HEK293T (cell line): ENCODE measurements at regions not wholly inside any gene's neighbourhood (a gene's known extent, or its start where the extent isn't known, plus 50 kb on each side); places are given as distances from the start of the nearest gene placed in this dataset.

Source experiments
- CTCF ChIA-PET: fragments of 350-600 bp; formaldehyde crosslinking; extraction: SDS; loops from one replicate; lab custom pipeline; 2021; ENCODE audit warnings: antibody characterized with exemption, inconsistent platforms; lab: Yijun Ruan, JAX
- POLR2A ChIA-PET: fragments of 350-600 bp; formaldehyde crosslinking; extraction: SDS; loops from one replicate; lab custom pipeline; 2020; ENCODE audit warnings: antibody characterized with exemption, inconsistent platforms; lab: Yijun Ruan, JAX
- DNase-seq: peaks from one replicate; pipeline ENCODE4 v3.0.0; 2012; ENCODE audit warnings: mixed read lengths; ENCODE audit errors: extremely low spot score
- ARNT ChIP-seq: fragments of 450-650 bp; IDR thresholded peaks from 2 replicates; pipeline ENCODE4 v1.6.1; 2017; ENCODE audit warnings: mild to moderate bottlenecking
- BHLHE40 ChIP-seq: fragments of 450-650 bp; IDR thresholded peaks from 2 replicates; pipeline ENCODE4 v1.6.1; 2016; ENCODE audit warnings: mild to moderate bottlenecking, moderate library complexity, borderline replicate concordance
- CTBP1 ChIP-seq: fragments of 450-650 bp; IDR thresholded peaks from 2 replicates; pipeline ENCODE4 v1.6.1; 2016; ENCODE audit warnings: borderline replicate concordance
- ELF4 ChIP-seq: fragments of 450-650 bp; IDR thresholded peaks from 2 replicates; pipeline ENCODE4 v1.6.1; 2017; ENCODE audit warnings: antibody characterized with exemption
- FOXA1 ChIP-seq: fragments of 450-650 bp; IDR thresholded peaks from 2 replicates; pipeline ENCODE4 v1.6.1; 2016; ENCODE audit warnings: mild to moderate bottlenecking
- FOXK2 ChIP-seq: fragments of 450-650 bp; IDR thresholded peaks from 2 replicates; pipeline ENCODE4 v1.6.1; 2016; ENCODE audit warnings: mild to moderate bottlenecking
- FOXM1 ChIP-seq: fragments of 450-650 bp; IDR thresholded peaks from 2 replicates; pipeline ENCODE4 v1.6.1; 2017; ENCODE audit warnings: mild to moderate bottlenecking, borderline replicate concordance
- HDGF ChIP-seq: fragments of 450-650 bp; IDR thresholded peaks from 2 replicates; pipeline ENCODE4 v1.6.1; 2017; ENCODE audit warnings: antibody characterized with exemption, borderline replicate concordance
- L3MBTL2 ChIP-seq: fragments of 450-650 bp; conservative IDR thresholded peaks from 2 replicates; pipeline ENCODE4 v1.6.1; 2016; ENCODE audit warnings: mild to moderate bottlenecking
- LEF1 ChIP-seq: fragments of 450-650 bp; IDR thresholded peaks from 2 replicates; pipeline ENCODE4 v1.6.1; 2017; ENCODE audit warnings: mild to moderate bottlenecking, borderline replicate concordance
- NFRKB ChIP-seq: fragments of 450-650 bp; IDR thresholded peaks from 2 replicates; pipeline ENCODE4 v1.6.1; 2016; ENCODE audit warnings: mild to moderate bottlenecking, moderate library complexity
- SP1 ChIP-seq: fragments of 450-650 bp; IDR thresholded peaks from 2 replicates; pipeline ENCODE4 v1.6.1; 2017
- SUZ12 ChIP-seq: fragments of 450-650 bp; IDR thresholded peaks from 2 replicates; pipeline ENCODE4 v1.6.1; 2016; ENCODE audit warnings: mild to moderate bottlenecking
- TARDBP ChIP-seq: fragments of 450-650 bp; IDR thresholded peaks from 2 replicates; pipeline ENCODE4 v1.6.1; 2016
- ZNF384 ChIP-seq: fragments of 450-650 bp; IDR thresholded peaks from 2 replicates; pipeline ENCODE4 v1.6.1; 2016
- TF ChIP-seq, protein P1 (sequence below): fragments of 450-650 bp; IDR thresholded peaks from 2 replicates; pipeline ENCODE4 v1.6.1; 2016

DNA sequence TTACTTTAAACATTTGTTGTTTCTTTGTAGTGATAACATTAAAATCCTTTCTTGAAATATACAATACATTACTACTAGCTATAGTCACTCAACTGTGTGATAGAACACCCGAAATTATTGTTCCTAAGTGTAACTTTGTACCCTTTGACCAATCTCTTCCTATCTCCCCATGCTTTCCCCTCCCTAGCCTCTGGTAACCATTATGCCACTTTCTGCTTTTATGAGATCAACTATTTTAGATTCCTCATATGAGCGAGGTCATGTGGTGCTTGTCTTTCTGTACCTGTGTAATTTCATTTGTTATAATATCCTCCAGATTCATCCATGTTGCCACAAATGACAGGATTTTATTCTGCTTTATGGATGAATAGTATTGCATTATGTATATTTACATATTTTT, 629.0 kb downstream of the USP25 start:
- ChIA-PET CTCF (no interaction called here), POLR2A (no interaction called here)
- TF ChIP-seq TARDBP (no peak), LEF1 (no peak), ELF4 (no peak), BHLHE40 (no peak), HDGF (no peak), CTBP1 (no peak), FOXK2 (no peak), ZNF384 (no peak), NFRKB (no peak)
- TF ChIP-seq, protein P1, sequence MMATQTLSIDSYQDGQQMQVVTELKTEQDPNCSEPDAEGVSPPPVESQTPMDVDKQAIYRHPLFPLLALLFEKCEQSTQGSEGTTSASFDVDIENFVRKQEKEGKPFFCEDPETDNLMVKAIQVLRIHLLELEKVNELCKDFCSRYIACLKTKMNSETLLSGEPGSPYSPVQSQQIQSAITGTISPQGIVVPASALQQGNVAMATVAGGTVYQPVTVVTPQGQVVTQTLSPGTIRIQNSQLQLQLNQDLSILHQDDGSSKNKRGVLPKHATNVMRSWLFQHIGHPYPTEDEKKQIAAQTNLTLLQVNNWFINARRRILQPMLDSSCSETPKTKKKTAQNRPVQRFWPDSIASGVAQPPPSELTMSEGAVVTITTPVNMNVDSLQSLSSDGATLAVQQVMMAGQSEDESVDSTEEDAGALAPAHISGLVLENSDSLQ = no peak
- DNase-seq = no peak

DNA sequence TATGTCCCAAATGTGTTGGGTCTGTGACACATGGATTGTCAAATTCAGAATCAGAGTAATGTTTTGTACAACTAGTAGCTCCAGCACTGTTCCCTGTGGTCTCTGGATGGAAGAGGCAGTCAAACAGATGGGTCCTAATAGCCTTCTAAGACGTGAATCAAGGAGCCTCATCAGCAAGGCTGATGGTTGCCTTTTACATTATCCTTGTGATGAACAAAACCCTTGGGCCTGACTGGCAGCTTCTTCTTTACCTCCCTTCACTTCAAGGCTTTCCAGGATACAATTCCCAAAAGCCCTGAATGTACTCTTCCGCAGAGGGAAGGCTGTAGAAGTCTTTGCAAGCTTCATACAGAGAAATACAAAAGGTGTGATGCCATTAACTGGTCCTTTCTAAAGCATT, 633.3 kb downstream of the USP25 start:
- POLR2A ChIA-PET = interaction anchor here (1.1 kb wide), 1 partner anchor 41 kb away, joined by 3 read pairs; no protein-coding TSS in a partner anchor
- TF ChIP-seq TARDBP (no peak), FOXA1 (no peak), ZNF384 (no peak), ELF4 (no peak), L3MBTL2 (no peak), SUZ12 (no peak), FOXK2 (no peak), HDGF (no peak), BHLHE40 (no peak), SP1 (no peak), NFRKB (no peak), ARNT (no peak), LEF1 (no peak), CTBP1 (no peak), FOXM1 (no peak)
- TF ChIP-seq, protein P1 = no peak
- CTCF ChIA-PET = no interaction called here
- DNase-seq = no peak

DNA sequence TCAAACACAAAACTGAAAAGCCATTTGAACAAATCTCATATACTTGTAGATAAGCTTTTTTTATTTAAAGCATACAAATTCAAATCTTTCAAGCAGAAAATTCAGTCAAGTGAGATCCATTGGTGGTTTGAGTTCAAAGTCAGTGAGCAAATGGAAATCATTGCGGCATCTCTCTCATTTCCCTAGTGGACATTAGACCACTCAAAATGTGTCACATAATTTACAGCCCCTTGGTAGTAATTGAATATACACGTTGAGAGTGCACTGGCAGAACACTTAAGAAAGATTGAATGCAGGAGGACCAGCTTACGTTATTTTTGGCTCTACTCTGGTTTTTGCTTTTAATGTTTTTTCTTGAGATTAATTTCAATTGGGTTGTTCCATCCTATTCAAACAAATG, 633.7 kb downstream of the USP25 start:
- TF ChIP-seq, protein P1 = peak; percentile 56
- TF ChIP-seq SUZ12 = no peak
- TF ChIP-seq FOXA1 = no peak
- no peak for TF ChIP-seq LEF1
- TF ChIP-seq SP1 = no peak
- TF ChIP-seq FOXM1 = no peak
- TF ChIP-seq TARDBP = no peak
- no peak for TF ChIP-seq BHLHE40
- no peak for DNase-seq
- ChIA-PET CTCF (no interaction called here), POLR2A (interaction anchor here (1.1 kb wide), 1 partner anchor 41 kb away, joined by 3 read pairs; no protein-coding TSS in a partner anchor)

DNA sequence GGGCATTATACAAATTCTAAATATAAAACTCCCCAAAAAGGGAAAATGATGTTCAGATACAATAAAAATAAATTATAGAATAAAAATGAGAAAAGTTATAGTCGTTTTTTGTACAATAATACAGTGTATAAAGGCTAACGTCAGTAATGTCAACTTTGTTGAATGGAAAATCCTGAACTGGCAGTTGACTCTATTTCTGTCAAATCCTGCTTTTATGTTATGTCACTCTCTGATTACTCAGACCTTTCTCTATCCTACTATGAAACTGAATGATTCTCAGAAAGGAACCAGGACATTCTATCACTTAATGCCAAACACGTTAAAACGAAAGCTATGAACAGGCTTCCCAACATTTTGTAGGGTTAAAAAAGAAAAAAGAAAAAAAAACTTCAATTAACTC, 636.4 kb downstream of the USP25 start:
- ChIA-PET POLR2A (no interaction called here), CTCF (no interaction called here)
- TF ChIP-seq ZNF384 (no peak), FOXK2 (no peak), NFRKB (no peak), BHLHE40 (no peak), FOXM1 (no peak), FOXA1 (no peak), LEF1 (no peak), SUZ12 (no peak), CTBP1 (no peak), SP1 (no peak), L3MBTL2 (no peak)
- TF ChIP-seq, protein P1 = no peak
- DNase-seq = no peak

DNA sequence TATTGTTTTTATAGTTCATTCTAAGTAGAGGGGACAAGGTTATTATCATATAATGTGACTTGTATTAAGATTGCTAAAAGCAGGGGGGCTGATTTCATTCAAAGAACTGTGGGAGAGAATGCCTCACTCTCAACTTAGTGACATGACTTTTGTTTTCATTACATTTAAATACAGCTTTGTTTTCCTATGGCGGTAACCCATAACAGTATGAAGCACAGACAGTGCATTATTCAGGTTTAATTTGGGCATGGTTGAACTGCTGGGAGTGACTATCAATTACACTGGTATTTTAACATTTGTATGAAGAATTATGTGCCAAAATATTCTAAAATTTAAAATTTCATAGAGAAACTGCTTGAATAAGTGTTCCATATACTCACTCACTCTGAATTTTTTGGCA, 637.3 kb downstream of the USP25 start:
- ChIA-PET CTCF (no interaction called here), POLR2A (no interaction called here)
- TF ChIP-seq TARDBP = no peak
- no peak for TF ChIP-seq FOXK2
- no peak for TF ChIP-seq FOXA1
- TF ChIP-seq ARNT = no peak
- no peak for TF ChIP-seq ZNF384
- TF ChIP-seq HDGF = no peak
- TF ChIP-seq NFRKB = no peak
- TF ChIP-seq SUZ12 = no peak
- no peak for DNase-seq

DNA sequence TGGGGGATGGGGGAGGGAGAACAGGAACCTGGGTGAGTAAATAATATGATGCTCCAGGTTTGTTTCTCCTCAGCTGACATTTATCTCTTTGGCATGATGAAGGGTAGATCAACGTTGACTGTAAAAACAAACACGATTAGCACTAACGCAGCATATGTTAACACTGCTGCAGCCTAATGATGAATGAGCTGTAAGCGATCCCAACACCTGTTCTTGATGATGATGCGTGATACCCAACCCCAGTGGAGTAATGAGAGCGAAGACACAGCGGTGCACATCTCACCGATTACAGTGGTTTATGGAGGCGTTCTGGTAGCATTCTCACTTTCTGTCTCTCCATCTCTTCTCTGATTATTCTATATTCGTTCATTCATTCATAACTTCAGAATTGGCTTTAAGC, 640.4 kb downstream of the USP25 start:
- ChIA-PET CTCF (no interaction called here), POLR2A (no interaction called here)
- no peak for DNase-seq
- TF ChIP-seq SUZ12 = no peak
- TF ChIP-seq FOXK2 = no peak

DNA sequence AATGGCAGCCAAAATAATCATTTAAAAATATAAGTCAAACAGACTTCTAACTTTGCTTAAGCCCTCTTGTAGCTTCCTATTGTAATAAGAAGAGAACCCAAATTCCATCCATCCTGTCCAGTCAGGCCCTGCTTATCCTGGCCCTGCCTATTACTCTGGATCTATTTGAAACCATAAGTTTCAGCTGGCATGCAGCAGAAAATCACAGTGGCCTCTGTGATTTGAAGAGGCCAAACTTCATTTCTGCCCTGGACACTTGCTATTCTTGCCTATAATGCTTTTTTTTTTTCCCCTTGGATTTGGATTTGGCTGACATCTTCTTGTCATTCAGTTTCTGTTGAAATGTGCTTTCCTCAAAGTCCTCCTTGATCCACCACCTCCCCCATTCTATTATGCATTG, 642.8 kb downstream of the USP25 start:
- POLR2A ChIA-PET = no interaction called here
- TF ChIP-seq, protein P1 = no peak
- no peak for TF ChIP-seq BHLHE40
- TF ChIP-seq L3MBTL2 = no peak
- TF ChIP-seq FOXA1 = no peak
- no peak for TF ChIP-seq ELF4
- TF ChIP-seq ZNF384 = no peak
- no peak for DNase-seq
- CTCF ChIA-PET = no interaction called here
